ENCODE measurements at regions not wholly inside any gene's neighbourhood (a gene's known extent, or its start where the extent isn't known, plus 50 kb on each side); places are given as distances from the start of the nearest gene placed in this dataset.

DNA sequence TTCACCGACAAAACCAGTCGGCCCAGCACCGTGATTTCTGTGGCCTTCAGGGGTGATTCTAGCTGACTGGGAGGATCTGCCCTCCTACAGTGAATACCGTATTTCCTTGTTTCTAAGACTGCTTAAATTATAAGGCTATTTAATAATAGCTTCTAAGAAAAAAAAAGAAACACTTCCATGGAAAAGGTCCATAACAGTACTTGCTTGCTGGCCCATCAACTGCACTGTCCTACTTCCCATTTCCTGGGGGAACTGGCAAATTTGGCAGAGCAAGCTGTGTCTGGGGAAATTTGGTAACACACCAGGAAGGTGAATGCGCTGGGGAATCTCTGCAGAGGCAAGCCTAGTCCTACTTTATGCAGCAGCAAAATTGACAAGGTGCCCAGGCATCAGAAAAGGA, 214.0 kb downstream of the ZNF326 start:
- H3K4me3 Mint-ChIP-seq = no peak overlapping the region
- TF ChIP-seq, protein P1, sequence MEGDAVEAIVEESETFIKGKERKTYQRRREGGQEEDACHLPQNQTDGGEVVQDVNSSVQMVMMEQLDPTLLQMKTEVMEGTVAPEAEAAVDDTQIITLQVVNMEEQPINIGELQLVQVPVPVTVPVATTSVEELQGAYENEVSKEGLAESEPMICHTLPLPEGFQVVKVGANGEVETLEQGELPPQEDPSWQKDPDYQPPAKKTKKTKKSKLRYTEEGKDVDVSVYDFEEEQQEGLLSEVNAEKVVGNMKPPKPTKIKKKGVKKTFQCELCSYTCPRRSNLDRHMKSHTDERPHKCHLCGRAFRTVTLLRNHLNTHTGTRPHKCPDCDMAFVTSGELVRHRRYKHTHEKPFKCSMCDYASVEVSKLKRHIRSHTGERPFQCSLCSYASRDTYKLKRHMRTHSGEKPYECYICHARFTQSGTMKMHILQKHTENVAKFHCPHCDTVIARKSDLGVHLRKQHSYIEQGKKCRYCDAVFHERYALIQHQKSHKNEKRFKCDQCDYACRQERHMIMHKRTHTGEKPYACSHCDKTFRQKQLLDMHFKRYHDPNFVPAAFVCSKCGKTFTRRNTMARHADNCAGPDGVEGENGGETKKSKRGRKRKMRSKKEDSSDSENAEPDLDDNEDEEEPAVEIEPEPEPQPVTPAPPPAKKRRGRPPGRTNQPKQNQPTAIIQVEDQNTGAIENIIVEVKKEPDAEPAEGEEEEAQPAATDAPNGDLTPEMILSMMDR (IDR thresholded peaks at IDR 0.05; ENCODE audit: unreplicated experiment in 3 of 3) = no peak
- H3K27me3 Mint-ChIP-seq (ENCODE audit: low read depth) = no peaks in the 10 kb centered on the region
- H3K4me1 Mint-ChIP-seq = no peaks in the 10 kb centered on the region
- H3K9me3 Mint-ChIP-seq = no peaks in the 10 kb centered on the region
- no peaks in the 10 kb centered on the region for H3K36me3 Mint-ChIP-seq (ENCODE audit: low read depth)
- no peak overlapping the region for H3K27ac Mint-ChIP-seq

DNA sequence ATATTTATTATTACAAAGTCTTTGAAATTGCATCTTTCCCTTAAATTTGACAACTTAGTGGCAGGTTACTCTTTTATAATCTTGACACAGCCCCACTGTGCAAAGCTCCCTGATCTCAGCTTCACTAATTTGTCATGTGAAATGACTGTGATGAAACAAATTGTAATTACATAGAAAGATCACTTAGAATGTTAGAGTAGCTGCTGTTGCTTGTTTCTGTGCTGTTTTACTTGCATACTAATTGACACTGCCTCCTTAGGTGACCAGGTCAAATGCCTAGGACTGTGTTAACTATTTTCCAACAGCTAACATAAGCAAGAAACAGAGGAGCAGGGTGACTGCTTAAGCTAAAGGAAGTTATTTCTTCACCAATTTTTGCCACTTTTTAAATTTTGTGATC, 211.3 kb downstream of the ZNF326 start:
- Mint-ChIP-seq H3K4me1 (no peaks in the 10 kb centered on the region), H3K27me3 (ENCODE audit: low read depth) (no peaks in the 10 kb centered on the region), H3K4me3 (no peak overlapping the region), H3K36me3 (ENCODE audit: low read depth) (no peaks in the 10 kb centered on the region), H3K9me3 (no peaks in the 10 kb centered on the region), H3K27ac (no peak overlapping the region)
- TF ChIP-seq, protein P1 (IDR thresholded peaks at IDR 0.05; ENCODE audit: unreplicated experiment in 3 of 3) = no peak

DNA sequence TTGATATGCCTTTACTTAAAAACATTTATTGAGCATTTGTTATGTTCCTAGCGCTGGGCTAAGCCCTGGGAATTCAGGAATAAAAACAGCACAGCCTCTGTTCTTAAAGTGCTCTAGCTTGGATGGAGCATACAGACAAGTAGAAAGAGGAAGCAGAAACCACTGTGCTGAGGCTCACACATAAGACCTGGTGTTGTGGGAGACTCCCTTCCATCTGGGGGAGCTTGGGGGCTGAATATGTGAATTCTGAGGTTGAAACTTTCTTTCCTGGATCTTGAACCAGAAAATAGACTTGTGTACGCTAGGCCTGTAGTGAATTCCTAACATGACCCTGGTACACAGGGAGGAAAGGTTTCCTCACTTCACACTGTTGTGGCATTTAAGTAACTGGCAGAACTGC, 209.9 kb downstream of the ZNF326 start:
- H3K27me3 Mint-ChIP-seq (ENCODE audit: low read depth) = no peaks in the 10 kb centered on the region
- H3K4me3 Mint-ChIP-seq = no peak overlapping the region
- H3K4me1 Mint-ChIP-seq = peaks cover 8% of the 10 kb centered on the region
- H3K9me3 Mint-ChIP-seq = no peaks in the 10 kb centered on the region
- H3K36me3 Mint-ChIP-seq (ENCODE audit: low read depth) = no peaks in the 10 kb centered on the region
- TF ChIP-seq, protein P1 (IDR thresholded peaks at IDR 0.05; ENCODE audit: unreplicated experiment in 3 of 3) = no peak
- no peak overlapping the region for H3K27ac Mint-ChIP-seq

DNA sequence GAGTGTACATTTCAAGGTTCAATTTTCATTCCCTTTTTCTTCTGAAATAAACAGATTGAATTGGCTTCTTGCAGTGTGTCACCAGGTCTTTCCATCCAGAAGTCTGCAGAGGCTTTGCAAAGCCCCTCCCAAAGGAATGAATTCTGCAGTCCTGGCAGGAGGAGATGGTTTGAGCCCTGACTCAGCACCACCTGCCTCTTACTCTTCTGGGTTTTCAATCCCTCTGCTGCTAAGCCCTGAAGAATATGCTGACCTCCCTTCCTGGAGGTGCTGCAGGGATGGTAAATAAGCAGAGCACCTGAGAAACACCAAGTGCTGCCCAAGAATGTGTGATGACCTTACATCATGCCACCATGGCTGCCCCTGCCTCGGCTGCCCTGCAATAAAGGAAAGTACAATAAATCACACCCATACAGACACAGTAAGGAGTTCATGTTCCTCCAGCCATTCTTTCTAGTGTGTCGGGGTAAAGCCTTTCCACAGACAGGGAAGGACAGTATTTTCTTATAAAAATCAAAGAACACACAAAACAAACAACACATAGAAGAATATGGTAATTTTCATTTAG, 209.2 kb downstream of the ZNF326 start:
- Mint-ChIP-seq H3K27me3 (ENCODE audit: low read depth) (peaks cover 3% of the 10 kb centered on the region), H3K9me3 (no peaks in the 10 kb centered on the region), H3K4me3 (no peak overlapping the region), H3K36me3 (ENCODE audit: low read depth) (no peaks in the 10 kb centered on the region), H3K27ac (no peak overlapping the region), H3K4me1 (peaks cover 11% of the 10 kb centered on the region)
- TF ChIP-seq, protein P1 (IDR thresholded peaks at IDR 0.05; ENCODE audit: unreplicated experiment in 3 of 3) = no peak

DNA sequence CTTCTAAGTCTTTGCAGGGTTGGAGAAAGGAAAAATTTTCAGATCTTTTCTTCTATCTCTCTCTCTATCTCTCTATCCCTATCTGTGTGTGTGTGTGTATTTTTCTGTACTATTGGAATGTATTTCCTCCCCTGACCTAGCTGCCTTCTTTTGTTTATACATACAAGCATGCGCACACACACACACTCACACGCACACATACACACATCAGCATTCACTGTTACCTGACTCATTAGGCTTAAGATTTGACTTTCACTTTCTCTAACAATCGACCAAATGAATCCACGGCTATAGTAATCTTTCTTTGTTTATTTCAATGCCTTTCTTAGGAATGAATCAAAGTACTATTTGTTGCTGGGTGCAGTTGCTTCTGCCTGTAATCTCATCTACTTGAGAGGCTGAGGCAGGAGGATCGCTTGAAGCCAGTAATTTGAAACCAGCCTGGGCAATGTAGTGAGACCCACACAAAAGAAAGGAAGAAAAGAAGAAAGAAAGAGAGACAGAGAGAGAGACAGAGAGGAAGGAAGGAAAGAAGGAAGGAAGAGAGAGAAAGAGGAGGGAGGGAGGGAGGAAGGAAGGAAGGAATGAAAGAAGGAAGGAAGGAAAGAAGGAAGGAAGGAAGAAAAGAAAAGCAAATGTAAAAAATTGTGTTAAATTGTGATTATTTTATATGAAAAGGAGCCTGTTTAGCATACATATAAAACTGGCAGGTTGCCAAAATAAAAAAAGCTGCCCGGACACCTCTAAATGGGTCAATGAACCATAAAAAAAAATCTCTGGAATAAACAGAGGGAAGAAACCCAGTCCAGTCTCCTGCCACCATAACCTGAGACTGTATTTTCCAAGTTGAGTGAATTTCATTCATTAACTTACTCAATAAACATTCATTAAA, 206.8 kb downstream of the ZNF326 start:
- no peak overlapping the region for H3K27ac Mint-ChIP-seq
- peaks cover 8% of the 10 kb centered on the region for H3K27me3 Mint-ChIP-seq (ENCODE audit: low read depth)
- H3K4me3 Mint-ChIP-seq = no peak overlapping the region
- H3K4me1 Mint-ChIP-seq = peaks cover 14% of the 10 kb centered on the region
- TF ChIP-seq, protein P1 (IDR thresholded peaks at IDR 0.05; ENCODE audit: unreplicated experiment in 3 of 3) = no peak
- H3K9me3 Mint-ChIP-seq = no peaks in the 10 kb centered on the region
- no peaks in the 10 kb centered on the region for H3K36me3 Mint-ChIP-seq (ENCODE audit: low read depth)
